Fibroblast of pulmonary artery (primary cell): ENCODE measurements at regions not wholly inside any gene's neighbourhood (a gene's known extent, or its start where the extent isn't known, plus 50 kb on each side); places are given as distances from the start of the nearest gene placed in this dataset.
A peak's percentile ranks its signal among the peaks of the same experiment; 100 is the strongest.

Source experiments
- DNase-seq: peaks from one replicate; pipeline ENCODE4 v3.0.0-alpha.2; 2010; ENCODE audit warnings: low read depth
- H3K4me3 ChIP-seq: replicated peaks from 2 replicates; pipeline ENCODE4 v1.5.1; 2011; ENCODE audit warnings: low read depth, mild to moderate bottlenecking, control low read depth, low read length, moderate library complexity
- CTCF ChIP-seq: IDR thresholded peaks from 2 replicates; pipeline ENCODE4 v1.5.1; 2011; ENCODE audit warnings: mild to moderate bottlenecking, control low read depth, low read length, inconsistent platforms; ENCODE audit errors: missing control alignments

GRCh38 chrX:80602036-80602860 lies 182.0 kb downstream of the TENT5D start:
- peak; percentile 4 for DNase-seq
- no peak overlapping the region for H3K4me3 ChIP-seq
- no peak for TF ChIP-seq CTCF
